ENCODE measurements at regions not wholly inside any gene's neighbourhood (a gene's known extent, or its start where the extent isn't known, plus 50 kb on each side); places are given as distances from the start of the nearest gene placed in this dataset.

- DNase-seq = no peak
Observed at GRCh38 chr2:121969766-121970639, 214.6 kb downstream of the TSN start.

- DNase-seq = no peak
Observed at GRCh38 chr2:121972203-121972602, 216.8 kb downstream of the TSN start.

- no peak for DNase-seq
Observed at GRCh38 chr2:121974897-121975661, 219.6 kb downstream of the TSN start.

- DNase-seq = no peak
Observed at GRCh38 chr2:121976926-121977325, 221.5 kb downstream of the TSN start.

DNA sequence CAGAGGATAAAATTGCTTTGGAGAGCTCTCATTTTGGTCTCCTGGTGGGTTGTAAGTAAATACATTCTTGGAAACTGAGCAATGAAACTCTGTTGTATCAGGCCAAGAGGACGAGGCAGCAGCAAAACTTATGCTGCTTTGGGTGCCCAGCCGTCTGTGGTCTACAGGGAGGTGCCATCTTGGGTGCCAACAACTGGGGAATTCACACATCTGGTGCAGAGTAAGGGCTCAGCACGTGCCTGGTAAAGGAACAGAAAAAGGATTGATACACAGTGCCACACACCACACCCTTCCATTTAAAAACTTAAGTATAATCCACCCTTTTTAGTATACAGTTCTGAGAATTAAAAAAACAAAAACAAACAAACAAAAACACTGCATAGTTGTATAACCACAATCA is 221.9 kb downstream of the TSN start:
- DNase-seq = no peak

- DNase-seq = no peak
Observed at GRCh38 chr2:121992700-121993099, 237.2 kb downstream of the TSN start.

- DNase-seq = no peak
Observed at GRCh38 chr2:121993682-121994081, 238.2 kb downstream of the TSN start.

DNA sequence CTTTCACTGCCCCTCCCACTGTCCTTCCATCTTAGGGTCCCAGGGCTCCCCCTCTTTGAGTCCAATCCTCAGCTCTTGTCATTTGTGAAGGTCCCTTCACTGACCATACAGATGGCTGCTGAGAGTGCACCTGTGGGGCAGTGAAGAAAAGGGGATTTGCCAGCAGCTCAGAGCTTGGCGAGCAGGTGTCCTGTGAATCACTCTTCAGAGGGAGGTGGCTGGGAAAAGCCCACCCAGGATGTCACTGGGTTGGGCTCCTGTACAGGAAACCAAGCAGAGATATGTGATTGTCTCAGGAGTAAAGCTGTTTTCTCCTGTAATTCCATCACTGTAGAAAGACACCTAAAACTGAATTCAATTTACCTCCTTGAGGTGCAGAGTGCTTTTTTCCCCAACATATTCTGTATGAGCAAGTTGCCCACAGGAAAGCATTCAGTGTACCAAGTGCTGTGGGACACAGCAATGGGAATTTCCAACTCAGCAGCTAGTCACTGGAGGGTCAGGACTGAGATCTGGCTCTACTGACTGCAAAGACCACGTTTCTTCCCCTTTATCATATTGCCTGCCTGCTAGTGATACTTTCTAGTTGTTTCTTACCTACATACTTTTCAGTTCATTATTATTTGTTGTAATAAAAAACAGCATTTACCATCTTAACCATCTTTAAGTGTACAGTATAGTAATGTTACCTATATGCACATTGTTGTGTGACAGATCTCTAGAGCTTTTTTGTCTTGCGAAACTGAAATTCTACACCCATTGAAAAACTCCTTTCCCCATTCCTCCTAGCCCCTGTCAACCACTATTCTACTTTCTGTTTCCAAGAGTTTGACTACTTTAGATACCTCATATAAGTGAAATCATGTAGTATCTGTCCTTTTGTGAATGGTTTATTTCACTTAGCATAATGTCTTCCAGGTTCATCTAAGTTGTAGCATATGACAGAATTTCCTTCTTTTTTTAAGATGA is 239.1 kb downstream of the TSN start:
- no peak for DNase-seq

DNA sequence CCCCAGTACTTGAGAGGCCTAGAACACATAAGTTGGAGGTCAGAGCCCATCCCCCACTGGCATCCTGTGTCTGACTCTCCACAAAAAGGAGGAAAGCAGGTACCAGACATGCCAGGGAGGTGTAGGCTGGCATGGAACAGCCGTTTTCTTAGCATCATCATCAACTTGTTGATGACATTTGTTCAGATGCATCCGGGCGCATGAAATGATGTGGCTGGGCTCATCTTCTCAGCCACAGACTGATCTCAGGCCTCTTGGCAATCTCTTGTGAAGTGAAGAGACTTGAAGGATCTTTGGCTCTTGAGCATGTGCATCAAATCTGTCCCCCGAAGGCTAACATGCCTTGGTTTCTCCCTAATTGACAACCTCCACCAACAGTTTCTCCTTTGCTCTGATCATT is 243.3 kb downstream of the TSN start:
- DNase-seq = no peak

- no peak for DNase-seq
Observed at GRCh38 chr2:121999264-121999663, 243.8 kb downstream of the TSN start.

GRCh38 chr2:122000556-122001340 is 245.3 kb downstream of the TSN start:
- DNase-seq = no peak

DNA sequence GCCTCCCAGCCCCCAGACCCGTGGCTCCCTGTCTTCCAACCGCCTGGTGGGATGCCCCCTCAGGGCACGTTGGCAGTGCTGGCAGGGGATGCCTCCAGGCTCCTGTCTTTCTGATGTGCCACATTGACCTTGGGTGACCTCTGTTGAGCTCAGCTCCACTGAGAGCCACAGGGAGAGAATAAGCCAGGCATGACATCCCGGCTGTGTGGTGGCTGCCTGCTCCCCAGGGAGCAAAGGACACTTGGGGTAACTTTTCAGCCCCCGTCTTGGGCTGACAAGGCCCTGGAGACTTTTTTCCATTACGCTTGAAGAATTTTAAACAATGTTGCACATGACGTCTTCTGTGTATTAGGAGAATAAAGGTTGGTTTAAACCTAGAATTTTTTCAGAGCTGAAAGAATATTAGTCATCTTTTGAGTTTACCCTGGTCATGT is 246.0 kb downstream of the TSN start:
- no peak for DNase-seq

GRCh38 chr2:122003196-122003940 is 247.9 kb downstream of the TSN start:
- no peak for DNase-seq

- no peak for DNase-seq
Observed at GRCh38 chr2:122007126-122007525, 251.7 kb downstream of the TSN start.

DNA sequence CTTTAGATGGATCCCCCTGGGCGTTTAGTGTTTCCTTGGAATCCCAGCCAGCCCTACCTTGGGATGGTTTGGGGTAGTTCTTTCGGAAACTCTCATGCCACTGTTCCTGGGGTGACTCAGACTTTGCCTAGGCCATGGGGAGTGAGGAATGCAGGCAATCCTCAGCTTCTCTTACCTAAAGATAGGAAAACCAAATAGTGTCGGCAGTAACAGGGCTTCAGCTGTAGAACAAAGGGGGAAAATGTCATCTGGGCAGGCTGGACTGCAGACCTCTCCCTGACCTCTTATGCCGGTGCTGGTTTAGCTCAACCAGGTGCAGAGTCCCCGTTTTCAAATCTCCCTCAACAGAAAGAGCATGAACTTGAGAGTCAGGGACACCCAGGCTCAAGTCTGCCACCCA is 252.1 kb downstream of the TSN start:
- DNase-seq = no peak

- DNase-seq = no peak
Observed at GRCh38 chr2:122009561-122009960, 254.1 kb downstream of the TSN start.

DNA sequence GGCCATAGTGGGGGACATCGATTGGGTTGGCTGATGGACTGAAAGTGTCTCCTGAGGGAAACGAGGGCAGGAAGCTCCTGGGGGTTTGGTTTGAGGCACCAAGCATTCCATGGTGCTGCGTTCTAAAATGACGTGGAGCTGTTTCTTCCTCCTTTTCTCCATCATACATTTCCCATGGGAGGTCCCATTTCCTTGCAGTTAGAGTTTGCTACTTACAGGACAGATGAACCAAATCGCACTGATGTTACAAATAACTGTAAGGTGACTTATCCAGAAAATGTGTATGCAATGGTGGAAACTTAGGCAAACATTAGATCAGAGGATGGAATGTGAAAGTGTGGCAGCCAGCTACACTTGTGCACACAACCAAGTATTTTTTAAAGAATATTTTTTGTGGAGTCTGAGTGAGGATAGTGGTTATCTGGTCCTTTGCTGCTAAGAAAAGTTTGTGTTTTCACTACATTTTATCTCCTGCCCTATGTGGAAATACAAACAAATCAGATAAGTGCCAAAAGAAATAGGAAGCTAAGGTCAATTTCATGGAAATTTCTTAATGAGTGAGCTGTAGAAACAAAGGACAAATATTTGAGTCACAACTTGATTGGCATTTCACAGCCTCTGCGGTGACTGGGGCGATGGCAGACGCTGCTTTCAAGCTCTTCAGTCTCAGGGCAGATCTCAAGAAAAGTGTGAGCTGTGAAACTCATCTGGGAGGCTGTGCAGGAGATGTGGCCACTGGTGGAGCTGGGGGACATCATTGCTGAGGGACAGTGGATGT is 256.2 kb downstream of the TSN start:
- no peak for DNase-seq

DNA sequence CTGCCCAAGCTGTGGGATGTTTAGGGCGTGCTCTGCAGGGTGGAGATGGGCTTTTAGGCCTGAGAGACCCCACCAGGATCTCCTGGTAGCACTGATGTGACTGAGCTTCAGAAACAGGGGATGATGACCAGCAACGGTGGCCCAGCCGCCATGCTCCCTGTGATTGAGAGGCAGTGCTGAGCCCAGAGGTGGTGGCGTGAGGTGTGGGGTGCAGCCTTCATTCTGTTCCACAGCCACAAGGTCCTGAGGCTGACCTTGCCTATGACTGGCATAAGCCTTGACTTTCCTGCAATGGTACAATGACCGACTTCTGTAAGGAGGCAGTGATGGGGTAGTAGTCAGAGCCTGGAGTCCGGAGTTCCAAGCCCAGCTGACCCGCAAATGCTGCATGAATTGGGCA is 263.3 kb downstream of the TSN start:
- DNase-seq = no peak

DNA sequence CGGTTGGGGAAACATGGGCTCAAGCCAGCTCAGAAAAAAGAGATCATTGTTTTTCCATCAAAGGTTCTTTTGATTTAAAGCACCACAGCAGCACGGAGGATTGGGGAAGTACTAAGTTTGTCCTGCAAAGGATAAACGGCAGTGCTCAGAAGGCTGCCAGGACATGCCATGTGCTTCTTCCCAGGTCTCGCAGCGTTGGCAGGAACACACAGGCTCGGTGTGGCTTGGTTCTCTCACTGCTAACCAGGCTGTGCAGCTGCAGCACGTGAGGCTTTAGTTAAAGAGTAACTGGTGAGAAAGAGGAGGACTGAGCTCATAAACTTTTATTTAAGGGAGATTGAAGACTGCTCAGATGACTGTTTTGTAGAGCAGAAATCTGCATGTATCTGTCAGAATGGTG is 264.3 kb downstream of the TSN start:
- no peak for DNase-seq

DNA sequence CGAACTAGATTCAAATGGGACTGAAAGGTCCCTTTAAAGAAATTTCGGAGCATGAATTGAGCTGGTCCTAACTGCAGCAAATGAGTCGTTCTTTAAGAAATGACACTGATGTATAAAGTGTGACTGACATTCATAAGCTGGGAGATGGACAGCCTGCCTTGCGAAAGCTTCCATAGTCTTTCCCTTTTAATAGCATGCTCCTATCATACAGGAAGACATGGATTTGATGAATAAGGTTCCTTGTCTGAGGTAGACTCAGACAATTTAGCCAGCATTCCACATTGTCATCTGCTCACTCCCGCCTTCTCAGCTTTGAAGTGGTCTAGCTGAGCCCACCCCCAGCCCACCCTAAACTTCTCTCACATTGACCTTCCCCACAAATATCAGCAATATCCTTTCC is 264.9 kb downstream of the TSN start:
- DNase-seq = no peak

DNA sequence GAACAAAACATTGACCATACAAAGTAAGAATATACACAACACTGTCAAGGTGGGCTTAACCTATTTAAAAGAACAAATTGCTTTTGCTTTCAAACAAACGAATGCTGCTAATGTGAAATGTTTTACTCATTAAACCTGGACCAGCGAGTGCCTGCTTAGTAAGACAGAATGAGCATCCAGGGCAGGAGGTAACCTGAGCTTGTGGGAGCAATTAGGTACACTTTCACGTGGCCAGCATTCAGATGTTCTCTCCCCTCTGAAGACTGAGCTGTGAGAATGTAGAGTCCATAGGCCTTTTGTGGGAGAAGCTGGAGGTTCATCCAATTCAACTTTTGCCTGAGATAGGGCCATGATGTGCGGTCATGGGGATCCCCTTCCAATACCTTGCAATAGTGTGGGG is 266.5 kb downstream of the TSN start:
- no peak for DNase-seq

Measured in NCI-H1417 treated with DMSO at 0.1 percent for 48 hours (cell line).